OCI-LY7 (cell line): ENCODE measurements at regions not wholly inside any gene's neighbourhood (a gene's known extent, or its start where the extent isn't known, plus 50 kb on each side); places are given as distances from the start of the nearest gene placed in this dataset.

ENCODE experiments used
- BruUV-seq: library from RNA; stranded (reverse); fragments of 400-500 nt; replicated peaks from 2 replicates; lab custom pipeline; 2021; lab: Mats Ljungman, UMichigan
- CTCF ChIA-PET: fragments of 300-600 bp; sonication (Branson Sonifier 250); formaldehyde crosslinking; loops from one replicate; lab custom pipeline; 2022; ENCODE audit warnings: antibody characterized with exemption; ENCODE audit not compliant: unreplicated experiment; lab: Charles Lee
- POLR2A ChIA-PET: fragments of 300-600 bp; sonication (Branson Sonifier 250); formaldehyde crosslinking; loops from one replicate; lab custom pipeline; 2022; ENCODE audit warnings: antibody characterized with exemption; lab: Charles Lee
- DNase-seq: peaks from one replicate; pipeline ENCODE4 v3.0.0-alpha.2; 2015; ENCODE audit warnings: low spot score
- H2AFZ ChIP-seq: fragments of 200-600 bp; sonication (generic), shearing (Covaris generic); 2 replicates; pipeline ENCODE4 v1.6.1; 2014; ENCODE audit warnings: mild to moderate bottlenecking, antibody characterized with exemption, low read length, moderate library complexity
- H3K27ac ChIP-seq: fragments of 200-600 bp; sonication (generic); 2 replicates; pipeline ENCODE4 v1.5.1; 2014; ENCODE audit warnings: mixed run types, low read depth, mild to moderate bottlenecking, moderate library complexity, low read length, inconsistent platforms; ENCODE audit not compliant: poor library complexity, severe bottlenecking
- H3K36me3 ChIP-seq: fragments of 200-600 bp; sonication (generic); 2 replicates; pipeline ENCODE4 v1.6.1; 2014; ENCODE audit warnings: mild to moderate bottlenecking, antibody characterized with exemption, low read length, moderate library complexity, mixed read lengths; ENCODE audit not compliant: insufficient read depth
- H3K4me1 ChIP-seq: fragments of 200-600 bp; sonication (generic); 2 replicates; pipeline ENCODE4 v1.5.1; 2014; ENCODE audit warnings: mild to moderate bottlenecking, low read length; ENCODE audit not compliant: insufficient read depth, poor library complexity, severe bottlenecking
- H3K4me2 ChIP-seq: fragments of 200-600 bp; sonication (generic); 2 replicates; pipeline ENCODE4 v1.6.1; 2014; ENCODE audit warnings: mild to moderate bottlenecking, low read length
- H3K4me3 ChIP-seq: fragments of 200-600 bp; sonication (generic); 2 replicates; pipeline ENCODE4 v1.5.1; 2014; ENCODE audit warnings: mild to moderate bottlenecking, low read depth, low read length; ENCODE audit not compliant: poor library complexity, severe bottlenecking
- H3K79me2 ChIP-seq: fragments of 200-600 bp; sonication (generic); 2 replicates; pipeline ENCODE4 v1.6.1; 2016; ENCODE audit warnings: low read depth, mild to moderate bottlenecking, low read length, moderate library complexity, mixed read lengths; ENCODE audit not compliant: insufficient read depth
- H3K9me2 ChIP-seq: fragments of 200-600 bp; sonication (generic); 2 replicates; pipeline ENCODE4 v1.6.1; 2016; ENCODE audit warnings: mild to moderate bottlenecking, low read length, mixed read lengths; ENCODE audit not compliant: insufficient read depth
- H3K9me3 ChIP-seq: fragments of 200-600 bp; sonication (generic); 2 replicates; pipeline ENCODE4 v1.6.1; 2014; ENCODE audit warnings: mild to moderate bottlenecking, mixed run types, low read length, mixed read lengths
- H4K20me1 ChIP-seq: fragments of 200-600 bp; sonication (generic); 2 replicates; pipeline ENCODE4 v1.6.1; 2014; ENCODE audit warnings: mild to moderate bottlenecking, antibody characterized with exemption, low read length, moderate library complexity, mixed read lengths; ENCODE audit not compliant: insufficient read depth
- CTCF ChIP-seq: fragments of 200-600 bp; sonication (generic); conservative IDR thresholded peaks from 2 replicates; pipeline ENCODE4 v1.5.1; 2014; ENCODE audit warnings: mild to moderate bottlenecking, antibody characterized with exemption, low read length, moderate library complexity, mixed read lengths
- EZH2phosphoT487 ChIP-seq: fragments of 200-600 bp; sonication (generic); IDR thresholded peaks from 2 replicates; pipeline ENCODE4 v1.6.1; 2018; ENCODE audit warnings: low read depth, borderline replicate concordance, mild to moderate bottlenecking, mixed run types, antibody characterized with exemption, low read length, moderate library complexity, mixed read lengths
- intact Hi-C: fragments of 100-400 bp; cut with micrococcal nuclease; formaldehyde crosslinking; loops from one replicate; pipeline ENCODE4 v1.10.0; 2022; ENCODE audit not compliant: unreplicated experiment

- no peak overlapping the region for H3K4me3 ChIP-seq
- no peak for DNase-seq
- H3K9me2 ChIP-seq, result no peaks in the 10 kb centered on the region
- H3K79me2 ChIP-seq, result no peaks in the 10 kb centered on the region
- H2AFZ ChIP-seq, result no peak overlapping the region
- BruUV-seq, result no TSS peak
- no peaks in the 10 kb centered on the region for H3K36me3 ChIP-seq
- TF ChIP-seq CTCF, result no peak
- TF ChIP-seq EZH2phosphoT487, result no peak
- CTCF ChIA-PET, result no interaction called here
- no peak overlapping the region for H3K4me2 ChIP-seq
- H3K9me3 ChIP-seq, result no peaks in the 10 kb centered on the region
- POLR2A ChIA-PET, result no interaction called here
- no peaks in the 10 kb centered on the region for H3K4me1 ChIP-seq
- intact Hi-C loops, result no loop called here
- H3K27ac ChIP-seq, result no peak overlapping the region
- H4K20me1 ChIP-seq, result no peaks in the 10 kb centered on the region
Measured at GRCh38 chr2:120866071-120866470, 130.4 kb downstream of the GLI2 start.

- Histone ChIP-seq H3K27ac (no peak overlapping the region), H3K36me3 (no peaks in the 10 kb centered on the region), H3K79me2 (no peaks in the 10 kb centered on the region), H3K4me1 (no peaks in the 10 kb centered on the region), H3K4me3 (no peak overlapping the region), H3K9me3 (no peaks in the 10 kb centered on the region), H3K4me2 (no peak overlapping the region), H2AFZ (no peak overlapping the region), H4K20me1 (no peaks in the 10 kb centered on the region), H3K9me2 (no peaks in the 10 kb centered on the region)
- BruUV-seq, result no TSS peak
- DNase-seq, result no peak
- ChIA-PET POLR2A (no interaction called here), CTCF (no interaction called here)
- intact Hi-C loops, result no loop called here
- no peak for TF ChIP-seq EZH2phosphoT487
- no peak for TF ChIP-seq CTCF
Measured at GRCh38 chr2:120866483-120867140, 130.9 kb downstream of the GLI2 start.
